ENCODE measurements at regions not wholly inside any gene's neighbourhood (a gene's known extent, or its start where the extent isn't known, plus 50 kb on each side); places are given as distances from the start of the nearest gene placed in this dataset.

DNA sequence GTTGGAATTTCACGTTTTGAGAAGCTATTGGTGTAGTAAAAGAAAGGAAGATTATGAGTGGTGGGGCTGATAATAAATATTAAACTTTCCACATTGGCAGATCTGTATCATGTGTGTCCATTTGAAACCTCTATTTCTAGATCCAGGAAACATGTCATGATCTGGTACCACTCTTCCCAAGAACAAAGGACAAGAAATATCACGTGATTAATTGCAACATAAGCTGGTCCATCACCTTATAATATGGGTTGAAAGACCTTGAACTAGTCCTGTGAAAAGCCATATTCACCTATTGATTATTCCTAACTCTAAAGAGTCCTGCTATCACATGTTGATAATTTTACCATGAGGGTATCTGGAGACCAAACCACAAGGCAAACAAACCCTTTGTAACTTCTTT is 335.3 kb upstream of the SMIM21 start:
- TF ChIP-seq, protein P1, sequence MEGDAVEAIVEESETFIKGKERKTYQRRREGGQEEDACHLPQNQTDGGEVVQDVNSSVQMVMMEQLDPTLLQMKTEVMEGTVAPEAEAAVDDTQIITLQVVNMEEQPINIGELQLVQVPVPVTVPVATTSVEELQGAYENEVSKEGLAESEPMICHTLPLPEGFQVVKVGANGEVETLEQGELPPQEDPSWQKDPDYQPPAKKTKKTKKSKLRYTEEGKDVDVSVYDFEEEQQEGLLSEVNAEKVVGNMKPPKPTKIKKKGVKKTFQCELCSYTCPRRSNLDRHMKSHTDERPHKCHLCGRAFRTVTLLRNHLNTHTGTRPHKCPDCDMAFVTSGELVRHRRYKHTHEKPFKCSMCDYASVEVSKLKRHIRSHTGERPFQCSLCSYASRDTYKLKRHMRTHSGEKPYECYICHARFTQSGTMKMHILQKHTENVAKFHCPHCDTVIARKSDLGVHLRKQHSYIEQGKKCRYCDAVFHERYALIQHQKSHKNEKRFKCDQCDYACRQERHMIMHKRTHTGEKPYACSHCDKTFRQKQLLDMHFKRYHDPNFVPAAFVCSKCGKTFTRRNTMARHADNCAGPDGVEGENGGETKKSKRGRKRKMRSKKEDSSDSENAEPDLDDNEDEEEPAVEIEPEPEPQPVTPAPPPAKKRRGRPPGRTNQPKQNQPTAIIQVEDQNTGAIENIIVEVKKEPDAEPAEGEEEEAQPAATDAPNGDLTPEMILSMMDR (IDR thresholded peaks at IDR 0.05; ENCODE audit: insufficient read depth, low read depth, low read length) = no peak
- TF ChIP-seq EZH2 (IDR thresholded peaks at IDR 0.05; ENCODE audit: insufficient read depth, low read length) = no peak
- H3K79me2 ChIP-seq (ENCODE audit: insufficient read depth, low read length) = no peaks in the 10 kb centered on the region
- no peak overlapping the region for H2AFZ ChIP-seq (ENCODE audit: low read depth, low read length)
- no peak overlapping the region for H3K9ac ChIP-seq (ENCODE audit: low read length)
- no peaks in the 10 kb centered on the region for H3K9me3 ChIP-seq (ENCODE audit: insufficient read depth, low read depth, low read length)
- H3K4me1 ChIP-seq (ENCODE audit: insufficient read depth, low read length) = no peaks in the 10 kb centered on the region
- H3K36me3 ChIP-seq (ENCODE audit: insufficient read depth, low read length) = no peaks in the 10 kb centered on the region
- no peak overlapping the region for H3K4me2 ChIP-seq (ENCODE audit: low read length)
- FAIRE-seq (no peak), DNase-seq (ENCODE audit: low read depth) (no peak)
- no peaks in the 10 kb centered on the region for H4K20me1 ChIP-seq (ENCODE audit: insufficient read depth, low read length)
- H3K4me3 ChIP-seq (ENCODE audit: insufficient read depth, low read depth, low read length) = no peak overlapping the region
- H3K4me3 Mint-ChIP-seq (ENCODE audit: unreplicated experiment) = no peak overlapping the region
- H3K27me3 Mint-ChIP-seq (ENCODE audit: low read depth, unreplicated experiment) = no peaks in the 10 kb centered on the region
- H3K27me3 ChIP-seq (ENCODE audit: insufficient read depth, low read length) = no peaks in the 10 kb centered on the region
- no peaks in the 10 kb centered on the region for H3K36me3 Mint-ChIP-seq (ENCODE audit: low read depth, unreplicated experiment)
- no peaks in the 10 kb centered on the region for H3K9me3 Mint-ChIP-seq (ENCODE audit: unreplicated experiment)
- no peak overlapping the region for H3K27ac Mint-ChIP-seq (ENCODE audit: unreplicated experiment)
- no peak overlapping the region for H3K27ac ChIP-seq (ENCODE audit: low read depth, low read length)
- no peaks in the 10 kb centered on the region for H3K4me1 Mint-ChIP-seq (ENCODE audit: low read depth, unreplicated experiment)

GRCh38 chr18:75760208-75760607 is 332.7 kb upstream of the SMIM21 start:
- Mint-ChIP-seq H3K27me3 (ENCODE audit: low read depth, unreplicated experiment) (no peaks in the 10 kb centered on the region), H3K27ac (ENCODE audit: unreplicated experiment) (no peak overlapping the region), H3K36me3 (ENCODE audit: low read depth, unreplicated experiment) (no peaks in the 10 kb centered on the region), H3K9me3 (ENCODE audit: unreplicated experiment) (no peaks in the 10 kb centered on the region), H3K4me3 (ENCODE audit: unreplicated experiment) (no peak overlapping the region), H3K4me1 (ENCODE audit: low read depth, unreplicated experiment) (no peaks in the 10 kb centered on the region)
- H3K27ac ChIP-seq (ENCODE audit: low read depth, low read length) = no peak overlapping the region
- no peaks in the 10 kb centered on the region for H3K36me3 ChIP-seq (ENCODE audit: insufficient read depth, low read length)
- no peak overlapping the region for H3K4me2 ChIP-seq (ENCODE audit: low read length)
- no peak overlapping the region for H3K9ac ChIP-seq (ENCODE audit: low read length)
- no peak for DNase-seq (ENCODE audit: low read depth)
- H4K20me1 ChIP-seq (ENCODE audit: insufficient read depth, low read length) = no peaks in the 10 kb centered on the region
- H3K27me3 ChIP-seq (ENCODE audit: insufficient read depth, low read length) = no peaks in the 10 kb centered on the region
- FAIRE-seq = no peak
- H2AFZ ChIP-seq (ENCODE audit: low read depth, low read length) = no peak overlapping the region
- H3K79me2 ChIP-seq (ENCODE audit: insufficient read depth, low read length) = no peaks in the 10 kb centered on the region
- no peaks in the 10 kb centered on the region for H3K9me3 ChIP-seq (ENCODE audit: insufficient read depth, low read depth, low read length)
- TF ChIP-seq, protein P1 (IDR thresholded peaks at IDR 0.05; ENCODE audit: insufficient read depth, low read depth, low read length) = no peak
- TF ChIP-seq EZH2 (IDR thresholded peaks at IDR 0.05; ENCODE audit: insufficient read depth, low read length) = no peak
- no peak overlapping the region for H3K4me3 ChIP-seq (ENCODE audit: insufficient read depth, low read depth, low read length)
- H3K4me1 ChIP-seq (ENCODE audit: insufficient read depth, low read length) = no peaks in the 10 kb centered on the region

- no peak overlapping the region for H3K9ac ChIP-seq (ENCODE audit: low read length)
- Mint-ChIP-seq H3K4me3 (ENCODE audit: unreplicated experiment) (no peak overlapping the region), H3K27ac (ENCODE audit: unreplicated experiment) (no peak overlapping the region), H3K9me3 (ENCODE audit: unreplicated experiment) (no peaks in the 10 kb centered on the region), H3K4me1 (ENCODE audit: low read depth, unreplicated experiment) (no peaks in the 10 kb centered on the region), H3K36me3 (ENCODE audit: low read depth, unreplicated experiment) (no peaks in the 10 kb centered on the region), H3K27me3 (ENCODE audit: low read depth, unreplicated experiment) (no peaks in the 10 kb centered on the region)
- no peak for DNase-seq (ENCODE audit: low read depth)
- TF ChIP-seq EZH2 (IDR thresholded peaks at IDR 0.05; ENCODE audit: insufficient read depth, low read length) = no peak
- TF ChIP-seq, protein P1 (IDR thresholded peaks at IDR 0.05; ENCODE audit: insufficient read depth, low read depth, low read length) = no peak
- H3K4me1 ChIP-seq (ENCODE audit: insufficient read depth, low read length) = no peaks in the 10 kb centered on the region
- H3K9me3 ChIP-seq (ENCODE audit: insufficient read depth, low read depth, low read length) = no peaks in the 10 kb centered on the region
- no peaks in the 10 kb centered on the region for H3K36me3 ChIP-seq (ENCODE audit: insufficient read depth, low read length)
- H2AFZ ChIP-seq (ENCODE audit: low read depth, low read length) = no peak overlapping the region
- H3K79me2 ChIP-seq (ENCODE audit: insufficient read depth, low read length) = no peaks in the 10 kb centered on the region
- no peak overlapping the region for H3K27ac ChIP-seq (ENCODE audit: low read depth, low read length)
- H3K27me3 ChIP-seq (ENCODE audit: insufficient read depth, low read length) = no peaks in the 10 kb centered on the region
- FAIRE-seq = no peak
- H3K4me2 ChIP-seq (ENCODE audit: low read length) = no peak overlapping the region
- H4K20me1 ChIP-seq (ENCODE audit: insufficient read depth, low read length) = no peaks in the 10 kb centered on the region
- no peak overlapping the region for H3K4me3 ChIP-seq (ENCODE audit: insufficient read depth, low read depth, low read length)
Measured at GRCh38 chr18:75757951-75758350, 330.4 kb upstream of the SMIM21 start.

Data from astrocyte (in vitro differentiated cells and primary cell).